Astrocyte (in vitro differentiated cells and primary cell): ENCODE measurements at regions not wholly inside any gene's neighbourhood (a gene's known extent, or its start where the extent isn't known, plus 50 kb on each side); places are given as distances from the start of the nearest gene placed in this dataset.

Experiments
- DNase-seq: peaks from one replicate; pipeline ENCODE4 v3.0.0-alpha.2; 2010; ENCODE audit warnings: low read depth
- FAIRE-seq: peaks from 2 replicates; lab custom pipeline; 2011; peaks lifted over from hg19 to GRCh38; lab: Jason Lieb, UNC
- H2AFZ ChIP-seq: 2 replicates; pipeline ENCODE4 v1.6.0; 2012; ENCODE audit warnings: low read depth, low read length, inconsistent platforms
- H3K27ac ChIP-seq: 2 replicates; pipeline ENCODE4 v1.5.1; 2011; ENCODE audit warnings: low read depth, low read length, inconsistent platforms
- H3K27me3 ChIP-seq: 2 replicates; pipeline ENCODE4 v1.6.0; 2011; ENCODE audit warnings: low read length, inconsistent platforms; ENCODE audit not compliant: insufficient read depth
- H3K36me3 ChIP-seq: 2 replicates; pipeline ENCODE4 v1.5.1; 2011; ENCODE audit warnings: low read length, inconsistent platforms; ENCODE audit not compliant: insufficient read depth
- H3K4me1 ChIP-seq: 2 replicates; pipeline ENCODE4 v1.5.1; 2011; ENCODE audit warnings: low read length, inconsistent platforms; ENCODE audit not compliant: insufficient read depth
- H3K4me2 ChIP-seq: 2 replicates; pipeline ENCODE4 v1.6.0; 2012; ENCODE audit warnings: low read length, inconsistent platforms
- H3K4me3 ChIP-seq: 2 replicates; pipeline ENCODE4 v1.5.1; 2011; ENCODE audit warnings: low read depth, mild to moderate bottlenecking, low read length, inconsistent platforms; ENCODE audit not compliant: insufficient read depth
- H3K79me2 ChIP-seq: 2 replicates; pipeline ENCODE4 v1.6.0; 2012; ENCODE audit warnings: mild to moderate bottlenecking, low read length, inconsistent platforms; ENCODE audit not compliant: insufficient read depth
- H3K9ac ChIP-seq: 2 replicates; pipeline ENCODE4 v1.6.0; 2012; ENCODE audit warnings: mild to moderate bottlenecking, low read length, inconsistent platforms
- H3K9me3 ChIP-seq: 2 replicates; pipeline ENCODE4 v1.5.1; 2012; ENCODE audit warnings: low read depth, mild to moderate bottlenecking, low read length, inconsistent platforms; ENCODE audit not compliant: insufficient read depth
- H4K20me1 ChIP-seq: 2 replicates; pipeline ENCODE4 v1.6.0; 2012; ENCODE audit warnings: low read length, inconsistent platforms; ENCODE audit not compliant: insufficient read depth
- H3K27ac Mint-ChIP-seq: one replicate; pipeline ENCODE4 v1.8.0; 2021; ENCODE audit warnings: mild to moderate bottlenecking, mixed read lengths; ENCODE audit not compliant: unreplicated experiment
- H3K27me3 Mint-ChIP-seq: one replicate; pipeline ENCODE4 v1.8.0; 2021; ENCODE audit warnings: low read depth, mixed read lengths; ENCODE audit not compliant: unreplicated experiment
- H3K36me3 Mint-ChIP-seq: one replicate; pipeline ENCODE4 v1.8.0; 2021; ENCODE audit warnings: low read depth, mixed read lengths; ENCODE audit not compliant: unreplicated experiment
- H3K4me1 Mint-ChIP-seq: one replicate; pipeline ENCODE4 v1.8.0; 2021; ENCODE audit warnings: low read depth, mixed read lengths; ENCODE audit not compliant: unreplicated experiment
- H3K4me3 Mint-ChIP-seq: one replicate; pipeline ENCODE4 v1.8.0; 2021; ENCODE audit warnings: mild to moderate bottlenecking, moderate library complexity, mixed read lengths; ENCODE audit not compliant: unreplicated experiment
- H3K9me3 Mint-ChIP-seq: one replicate; pipeline ENCODE4 v1.8.0; 2021; ENCODE audit warnings: mild to moderate bottlenecking, mixed read lengths; ENCODE audit not compliant: unreplicated experiment
- EZH2 ChIP-seq: IDR thresholded peaks from 2 replicates; pipeline ENCODE4 v1.6.1; 2012; ENCODE audit warnings: mild to moderate bottlenecking, low read length, inconsistent platforms; ENCODE audit not compliant: insufficient read depth
- TF ChIP-seq, protein P1 (sequence below): IDR thresholded peaks from 2 replicates; pipeline ENCODE4 v1.5.1; 2011; ENCODE audit warnings: low read depth, mild to moderate bottlenecking, inconsistent platforms, low read length, moderate library complexity; ENCODE audit not compliant: insufficient read depth

DNA sequence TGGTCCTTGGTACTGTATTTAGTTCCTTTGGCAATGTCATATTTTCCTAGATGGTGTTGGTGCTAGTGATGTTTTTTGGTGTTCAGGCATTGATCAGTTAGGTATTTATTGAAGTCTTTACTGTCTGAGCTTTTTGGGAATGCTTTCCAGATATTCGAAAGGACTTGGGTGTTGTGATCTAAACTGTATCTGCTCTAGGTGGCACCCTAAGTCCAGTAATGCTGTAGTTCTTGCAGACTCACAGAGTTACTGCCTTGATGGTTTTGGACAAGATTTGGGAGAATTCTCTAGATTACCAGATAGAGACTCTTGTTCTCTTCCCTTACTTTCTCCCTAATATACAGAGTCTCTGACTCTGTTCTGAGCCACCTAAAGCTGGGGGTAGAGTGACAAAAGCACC is 513.6 kb upstream of the PITX2 start:
- TF ChIP-seq, protein P1, sequence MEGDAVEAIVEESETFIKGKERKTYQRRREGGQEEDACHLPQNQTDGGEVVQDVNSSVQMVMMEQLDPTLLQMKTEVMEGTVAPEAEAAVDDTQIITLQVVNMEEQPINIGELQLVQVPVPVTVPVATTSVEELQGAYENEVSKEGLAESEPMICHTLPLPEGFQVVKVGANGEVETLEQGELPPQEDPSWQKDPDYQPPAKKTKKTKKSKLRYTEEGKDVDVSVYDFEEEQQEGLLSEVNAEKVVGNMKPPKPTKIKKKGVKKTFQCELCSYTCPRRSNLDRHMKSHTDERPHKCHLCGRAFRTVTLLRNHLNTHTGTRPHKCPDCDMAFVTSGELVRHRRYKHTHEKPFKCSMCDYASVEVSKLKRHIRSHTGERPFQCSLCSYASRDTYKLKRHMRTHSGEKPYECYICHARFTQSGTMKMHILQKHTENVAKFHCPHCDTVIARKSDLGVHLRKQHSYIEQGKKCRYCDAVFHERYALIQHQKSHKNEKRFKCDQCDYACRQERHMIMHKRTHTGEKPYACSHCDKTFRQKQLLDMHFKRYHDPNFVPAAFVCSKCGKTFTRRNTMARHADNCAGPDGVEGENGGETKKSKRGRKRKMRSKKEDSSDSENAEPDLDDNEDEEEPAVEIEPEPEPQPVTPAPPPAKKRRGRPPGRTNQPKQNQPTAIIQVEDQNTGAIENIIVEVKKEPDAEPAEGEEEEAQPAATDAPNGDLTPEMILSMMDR = peak; percentile 18
- TF ChIP-seq EZH2 = no peak
- no peaks in the 10 kb centered on the region for H3K36me3 ChIP-seq
- no peaks in the 10 kb centered on the region for H4K20me1 ChIP-seq
- no peak overlapping the region for H2AFZ ChIP-seq
- FAIRE-seq = peak; percentile 73
- H3K27ac Mint-ChIP-seq = no peak overlapping the region
- no peaks in the 10 kb centered on the region for H3K9me3 Mint-ChIP-seq
- no peaks in the 10 kb centered on the region for H3K4me1 ChIP-seq
- no peaks in the 10 kb centered on the region for H3K27me3 Mint-ChIP-seq
- no peak overlapping the region for H3K27ac ChIP-seq
- no peak overlapping the region for H3K4me3 Mint-ChIP-seq
- H3K4me3 ChIP-seq = no peak overlapping the region
- no peaks in the 10 kb centered on the region for H3K79me2 ChIP-seq
- no peaks in the 10 kb centered on the region for H3K9me3 ChIP-seq
- no peaks in the 10 kb centered on the region for H3K27me3 ChIP-seq
- H3K36me3 Mint-ChIP-seq = no peaks in the 10 kb centered on the region
- no peaks in the 10 kb centered on the region for H3K4me1 Mint-ChIP-seq
- peak; percentile 30 for DNase-seq
- no peak overlapping the region for H3K9ac ChIP-seq
- no peak overlapping the region for H3K4me2 ChIP-seq

DNA sequence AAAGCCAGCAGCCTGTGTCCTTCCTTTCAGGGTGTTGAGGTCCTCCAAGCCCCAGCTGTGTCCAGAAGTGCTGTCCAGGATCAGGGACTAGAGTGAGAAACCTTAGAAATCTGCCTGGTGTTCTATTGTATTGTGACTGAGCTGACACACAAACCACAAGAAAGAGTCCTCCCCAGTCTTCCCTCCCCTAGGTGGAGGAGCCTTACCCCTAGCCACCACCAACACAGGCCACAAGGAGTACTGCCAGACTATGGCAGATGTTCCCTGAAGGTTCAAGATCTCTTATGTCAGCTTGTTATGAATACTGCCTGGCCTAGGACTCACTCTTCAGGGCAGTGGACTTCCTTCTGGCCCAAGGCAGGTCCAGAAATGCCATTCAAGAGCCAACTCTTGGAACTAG is 514.1 kb upstream of the PITX2 start:
- no peak for DNase-seq
- no peak for FAIRE-seq
- Mint-ChIP-seq H3K4me3 (no peak overlapping the region), H3K4me1 (no peaks in the 10 kb centered on the region), H3K9me3 (no peaks in the 10 kb centered on the region), H3K36me3 (no peaks in the 10 kb centered on the region), H3K27me3 (no peaks in the 10 kb centered on the region), H3K27ac (no peak overlapping the region)
- Histone ChIP-seq H4K20me1 (no peaks in the 10 kb centered on the region), H2AFZ (no peak overlapping the region), H3K4me2 (no peak overlapping the region), H3K9ac (no peak overlapping the region), H3K36me3 (no peaks in the 10 kb centered on the region), H3K79me2 (no peaks in the 10 kb centered on the region), H3K27me3 (no peaks in the 10 kb centered on the region), H3K4me1 (no peaks in the 10 kb centered on the region), H3K27ac (no peak overlapping the region), H3K4me3 (no peak overlapping the region), H3K9me3 (no peaks in the 10 kb centered on the region)
- TF ChIP-seq, protein P1 = no peak
- no peak for TF ChIP-seq EZH2

DNA sequence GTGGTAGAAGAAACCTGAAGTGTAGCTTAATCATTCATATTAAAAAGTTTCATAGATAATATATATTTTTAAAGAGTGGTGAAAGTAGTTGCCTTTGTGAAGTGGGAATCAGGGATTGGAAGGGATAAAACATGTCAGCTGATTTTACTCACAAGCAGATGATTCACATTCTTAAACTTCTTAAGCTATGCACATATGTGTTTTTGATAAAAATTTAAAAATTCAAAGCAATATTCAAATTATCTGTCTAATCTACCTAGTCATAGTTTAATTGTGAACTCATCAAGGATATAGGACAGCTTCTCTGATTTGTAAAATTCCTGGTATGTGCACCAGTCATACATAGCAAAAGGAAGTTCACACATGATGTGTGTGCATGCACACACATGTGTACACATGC is 520.6 kb upstream of the PITX2 start:
- no peak overlapping the region for H3K4me3 Mint-ChIP-seq
- no peak for TF ChIP-seq EZH2
- TF ChIP-seq, protein P1 = no peak
- H3K36me3 ChIP-seq = no peaks in the 10 kb centered on the region

More for the DNA sequence above, 520.6 kb upstream of the PITX2 start:
- Histone ChIP-seq H3K9ac (no peak overlapping the region), H3K4me3 (no peak overlapping the region), H3K79me2 (no peaks in the 10 kb centered on the region), H3K9me3 (no peaks in the 10 kb centered on the region), H3K4me2 (no peak overlapping the region), H2AFZ (no peak overlapping the region), H3K27ac (no peak overlapping the region), H3K27me3 (no peaks in the 10 kb centered on the region), H4K20me1 (no peaks in the 10 kb centered on the region), H3K4me1 (no peaks in the 10 kb centered on the region)
- Mint-ChIP-seq H3K9me3 (peaks cover 2% of the 10 kb centered on the region), H3K27ac (no peak overlapping the region), H3K4me1 (no peaks in the 10 kb centered on the region), H3K27me3 (no peaks in the 10 kb centered on the region), H3K36me3 (no peaks in the 10 kb centered on the region)
- FAIRE-seq (no peak), DNase-seq (no peak)
